Esophagus (tissue), 2 donors: ENCODE measurements at regions not wholly inside any gene's neighbourhood (a gene's known extent, or its start where the extent isn't known, plus 50 kb on each side); places are given as distances from the start of the nearest gene placed in this dataset.

ENCODE experiments used
- H3K27ac ChIP-seq, 2 donors: one replicate each; pipeline ENCODE4 v1.5.1; 2013; ENCODE audit warnings: low read depth in 2 of 2, mild to moderate bottlenecking in 2 of 2, inconsistent platforms in 1 of 2, low read length in 1 of 2, moderate library complexity in 1 of 2
- H3K27me3 ChIP-seq, 2 donors: one replicate each; pipeline ENCODE4 v1.6.1; 2013; ENCODE audit warnings: low read length in 2 of 2, control low read depth in 1 of 2, mild to moderate bottlenecking in 1 of 2; ENCODE audit not compliant: insufficient read depth in 2 of 2, control insufficient read depth in 1 of 2
- H3K36me3 ChIP-seq, 2 donors: one replicate each; pipeline ENCODE4 v1.6.1; 2013; ENCODE audit warnings: low read length in 1 of 2; ENCODE audit not compliant: control insufficient read depth in 2 of 2, insufficient read depth in 2 of 2
- H3K4me1 ChIP-seq, 2 donors: one replicate each; pipeline ENCODE4 v1.6.1; 2013; ENCODE audit warnings: low read length in 1 of 2; ENCODE audit not compliant: control insufficient read depth in 2 of 2, insufficient read depth in 2 of 2
- H3K4me3 ChIP-seq, 2 donors: one replicate each; pipeline ENCODE4 v1.5.1; 2013; ENCODE audit warnings: low read length in 2 of 2, mild to moderate bottlenecking in 2 of 2, low read depth in 1 of 2, moderate library complexity in 1 of 2
- H3K9me3 ChIP-seq, 2 donors: one replicate each; pipeline ENCODE4 v1.6.1; 2013; ENCODE audit warnings: mild to moderate bottlenecking in 2 of 2, low read depth in 1 of 2, low read length in 1 of 2, moderate library complexity in 1 of 2; ENCODE audit not compliant: control insufficient read depth in 2 of 2, insufficient read depth in 1 of 2
- WGBS, 2 donors: extraction: QIAGEN DNeasy Blood & Tissue Kit; methylation state at CpG; one replicate each; pipeline ENCODE4 v1.1.7; 2013; 5-methylcytosine and 5-hydroxymethylcytosine counted together
- donor health status: healthy with polysubstance abuse.
- donor health status: Bipolar disorder and iron deficiency.

GRCh38 chr15:61687124-61687523 is 373.1 kb downstream of the VPS13C start:
- WGBS, 2 donors = 60 to 66% methylated on average over 6 of the region's 6 CpGs
- Histone ChIP-seq H3K9me3 (peaks cover 0 to 2% of the 10 kb centered on the region in 2 donors), H3K27ac (no peak overlapping the region), H3K4me3 (no peak overlapping the region), H3K4me1 (no peaks in the 10 kb centered on the region), H3K36me3 (no peaks in the 10 kb centered on the region), H3K27me3 (peaks cover 0 to 2% of the 10 kb centered on the region in 2 donors)

GRCh38 chr15:61685971-61686370 is 374.3 kb downstream of the VPS13C start:
- H3K27ac ChIP-seq = no peak overlapping the region
- WGBS, 2 donors = 77 to 85% methylated on average over 2 of the region's 2 CpGs
- peaks cover 0 to 2% of the 10 kb centered on the region in 2 donors for H3K27me3 ChIP-seq
- no peaks in the 10 kb centered on the region for H3K4me1 ChIP-seq
- H3K9me3 ChIP-seq = peaks cover 0 to 2% of the 10 kb centered on the region in 2 donors
- no peaks in the 10 kb centered on the region for H3K36me3 ChIP-seq
- no peak overlapping the region for H3K4me3 ChIP-seq

GRCh38 chr15:61685534-61685933 is 374.7 kb downstream of the VPS13C start:
- no peaks in the 10 kb centered on the region for H3K27me3 ChIP-seq
- H3K4me3 ChIP-seq = no peak overlapping the region
- H3K9me3 ChIP-seq = peaks cover 0 to 2% of the 10 kb centered on the region in 2 donors
- no peak overlapping the region for H3K27ac ChIP-seq
- 49 to 57% methylated on average over 4 of the region's 4 CpGs for WGBS, 2 donors
- no peaks in the 10 kb centered on the region for H3K4me1 ChIP-seq
- no peaks in the 10 kb centered on the region for H3K36me3 ChIP-seq

GRCh38 chr15:61684749-61685467 is 375.3 kb downstream of the VPS13C start:
- no peaks in the 10 kb centered on the region for H3K27me3 ChIP-seq
- peaks cover 0 to 2% of the 10 kb centered on the region in 2 donors for H3K9me3 ChIP-seq
- WGBS, 2 donors = 77 to 86% methylated on average over 2 of the region's 2 CpGs
- no peak overlapping the region for H3K27ac ChIP-seq
- H3K36me3 ChIP-seq = no peaks in the 10 kb centered on the region
- H3K4me1 ChIP-seq = no peaks in the 10 kb centered on the region
- H3K4me3 ChIP-seq = no peak overlapping the region

GRCh38 chr15:61682891-61683735 is 377.1 kb downstream of the VPS13C start:
- H3K4me3 ChIP-seq = no peak overlapping the region
- no peaks in the 10 kb centered on the region for H3K4me1 ChIP-seq
- no peaks in the 10 kb centered on the region for H3K27me3 ChIP-seq
- no peak overlapping the region for H3K27ac ChIP-seq
- H3K36me3 ChIP-seq = no peaks in the 10 kb centered on the region
- 70 to 76% methylated on average over 6 of the region's 6 CpGs for WGBS, 2 donors
- no peaks in the 10 kb centered on the region for H3K9me3 ChIP-seq

GRCh38 chr15:61681676-61682075 is 378.6 kb downstream of the VPS13C start:
- no peaks in the 10 kb centered on the region for H3K36me3 ChIP-seq
- H3K27me3 ChIP-seq = no peaks in the 10 kb centered on the region
- H3K4me3 ChIP-seq = no peak overlapping the region
- WGBS, 2 donors = 57 to 60% methylated on average over 2 of the region's 2 CpGs
- H3K4me1 ChIP-seq = no peaks in the 10 kb centered on the region
- no peak overlapping the region for H3K27ac ChIP-seq
- H3K9me3 ChIP-seq = peaks cover 0 to 3% of the 10 kb centered on the region in 2 donors

- Histone ChIP-seq H3K4me3 (no peak overlapping the region), H3K9me3 (peaks cover 0 to 3% of the 10 kb centered on the region in 2 donors), H3K27me3 (no peaks in the 10 kb centered on the region), H3K27ac (no peak overlapping the region), H3K4me1 (no peaks in the 10 kb centered on the region), H3K36me3 (no peaks in the 10 kb centered on the region)
- WGBS, 2 donors = 91 to 96% methylated on average over 2 of the region's 2 CpGs
These were observed 379.2 kb downstream of the VPS13C start for GRCh38 chr15:61681038-61681418.

- Histone ChIP-seq H3K27me3 (no peaks in the 10 kb centered on the region), H3K27ac (no peak overlapping the region), H3K9me3 (peaks cover 0 to 3% of the 10 kb centered on the region in 2 donors), H3K36me3 (no peaks in the 10 kb centered on the region), H3K4me1 (no peaks in the 10 kb centered on the region), H3K4me3 (no peak overlapping the region)
- WGBS, 2 donors = 69 to 74% methylated on average over 4 of the region's 4 CpGs
These were observed 379.8 kb downstream of the VPS13C start for GRCh38 chr15:61680260-61681037.

GRCh38 chr15:61671736-61672135 is 388.5 kb downstream of the VPS13C start:
- 71 to 76% methylated on average over 6 of the region's 6 CpGs for WGBS, 2 donors
- Histone ChIP-seq H3K4me1 (no peaks in the 10 kb centered on the region), H3K4me3 (no peak overlapping the region), H3K9me3 (no peaks in the 10 kb centered on the region), H3K36me3 (no peaks in the 10 kb centered on the region), H3K27ac (no peak overlapping the region), H3K27me3 (no peaks in the 10 kb centered on the region)
